Esophagus squamous epithelium (tissue), 5 donors: ENCODE measurements at regions not wholly inside any gene's neighbourhood (a gene's known extent, or its start where the extent isn't known, plus 50 kb on each side); places are given as distances from the start of the nearest gene placed in this dataset.

Experiments used
- DNase-seq: peaks from one replicate; lab custom pipeline; 2025; lab: John Stamatoyannopoulos, UW
- H3K27ac ChIP-seq, 4 donors: fragments of 200-600 bp; sonication (generic); one replicate each; pipeline ENCODE4 v1.5.1; 2016 to 2019; ENCODE audit warnings: mild to moderate bottlenecking in 1 of 4
- H3K27me3 ChIP-seq, 4 donors: fragments of 200-600 bp; sonication (generic); 1 replicate in 3 of 4; 2 replicates in 1 of 4; pipeline versions ENCODE4 v1.5.1 to v1.6.0; 2017 to 2021; ENCODE audit warnings: antibody characterized with exemption in 1 of 4
- H3K36me3 ChIP-seq, 3 donors: fragments of 200-600 bp; sonication (generic); one replicate each; pipeline ENCODE4 v1.5.1; 2016 to 2019
- H3K4me1 ChIP-seq, 3 donors: fragments of 200-600 bp; sonication (generic); one replicate each; pipeline ENCODE4 v1.5.1; 2017 to 2019
- H3K4me3 ChIP-seq, 4 donors: fragments of 200-600 bp; sonication (generic); 1 replicate in 3 of 4; 2 replicates in 1 of 4; pipeline ENCODE4 v1.5.1; 2016 to 2019; ENCODE audit warnings: mild to moderate bottlenecking in 2 of 4, moderate library complexity in 1 of 4
- H3K9me3 ChIP-seq, 3 donors: fragments of 200-600 bp; sonication (generic); one replicate each; pipeline ENCODE4 v1.5.1; 2016 to 2019
- CTCF ChIP-seq, 6 experiments: fragments of 450-650 bp in 4 of 6; fragments of 200-600 bp in 2 of 6; sonication (generic) in 2 of 6; IDR thresholded peaks; one replicate each; pipeline ENCODE4 v1.5.1; 2016 to 2019; ENCODE audit warnings: antibody characterized with exemption in 6 of 6, mild to moderate bottlenecking in 4 of 6, moderate library complexity in 4 of 6
- POLR2A ChIP-seq, 4 donors: fragments of 450-650 bp; IDR thresholded peaks; one replicate each; pipeline ENCODE4 v1.6.1; 2017; ENCODE audit warnings: antibody characterized with exemption in 4 of 4, mild to moderate bottlenecking in 4 of 4, moderate library complexity in 3 of 4
- WGBS, 2 donors: methylation state at CpG; one replicate each; pipeline ENCODE4 v1.1.5; 2018; 5-methylcytosine and 5-hydroxymethylcytosine counted together
- intact Hi-C: fragments of 100-400 bp; cut with DNase I; formaldehyde crosslinking; loops from one replicate; pipeline ENCODE4 v1.15.0; 2022
- donor health status: DM: yes; HTN: yes; CAD: no.

DNA sequence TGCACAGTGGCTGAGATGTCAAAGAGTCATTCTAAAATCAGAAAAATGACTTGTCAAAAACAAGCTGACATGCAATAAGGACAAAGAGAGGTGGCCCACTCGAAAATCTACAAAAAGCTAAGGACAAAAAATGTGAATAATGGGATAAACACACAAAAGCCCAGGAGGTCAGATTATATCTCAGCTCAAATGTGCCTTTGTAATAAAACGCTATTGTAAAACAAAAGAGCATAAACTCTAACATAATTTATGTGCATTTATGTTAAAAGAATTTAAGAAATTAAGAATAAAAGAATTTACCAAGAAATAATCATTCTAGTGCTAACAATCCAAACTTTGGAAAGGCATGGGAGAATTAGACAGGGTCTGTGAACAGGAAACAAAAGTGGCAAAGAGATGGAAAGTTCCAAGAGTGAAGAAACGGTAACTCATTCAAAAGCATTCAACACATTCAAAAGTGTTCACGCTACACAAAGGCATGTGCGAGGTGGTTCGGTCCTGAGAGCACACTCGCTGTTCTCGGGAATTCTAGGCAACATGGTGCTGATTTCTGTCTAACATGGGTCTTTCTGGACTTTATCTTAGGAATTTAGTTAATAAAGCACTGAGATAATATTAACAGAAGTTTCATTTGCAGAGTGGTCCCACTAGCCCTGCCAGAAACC lies 197.7 kb downstream of the KATNAL1 start:
- WGBS, 2 donors, result 88 to 90% methylated on average over 8 of the region's 8 CpGs
- Histone ChIP-seq H3K4me1 (peaks cover 0 to 36% (median 19%) of the 10 kb centered on the region in 3 donors), H3K27ac (no peak overlapping the region), H3K4me3 (no peak overlapping the region), H3K27me3 (no peaks in the 10 kb centered on the region), H3K36me3 (no peaks in the 10 kb centered on the region), H3K9me3 (no peaks in the 10 kb centered on the region)
- DNase-seq, result no peak
- TF ChIP-seq POLR2A (IDR thresholded peaks at IDR 0.05), result no peak
- TF ChIP-seq CTCF (IDR thresholded peaks at IDR 0.05), result no peak
- intact Hi-C loops, result loop anchor here (5.0 to 10.0 kb wide), 4 partner anchors 185 to 605 kb away; no protein-coding TSS in a partner anchor

- WGBS, 2 donors, result 32% methylated on average over 5 of the region's 8 CpGs; no CpG with 5 or more reads in 1 of the 2 donors
- TF ChIP-seq POLR2A (IDR thresholded peaks at IDR 0.05), result no peak
- no peak for TF ChIP-seq CTCF (IDR thresholded peaks at IDR 0.05)
- H3K36me3 ChIP-seq, result no peaks in the 10 kb centered on the region
- intact Hi-C loops, result no loop called here
- H3K4me3 ChIP-seq, result no peak overlapping the region
- no peak for DNase-seq
- peak overlapping the region in 3 of 4 donors; percentile 31 to 50 (median 39) for H3K27ac ChIP-seq
- H3K9me3 ChIP-seq, result no peaks in the 10 kb centered on the region
- no peaks in the 10 kb centered on the region for H3K27me3 ChIP-seq
- H3K4me1 ChIP-seq, result peaks cover 0 to 28% (median 12%) of the 10 kb centered on the region in 3 donors
Observed at GRCh38 chr13:30108913-30109237, 198.5 kb downstream of the KATNAL1 start.

GRCh38 chr13:30108216-30108912 lies 199.0 kb downstream of the KATNAL1 start:
- peaks cover 0 to 23% (median 8%) of the 10 kb centered on the region in 3 donors for H3K4me1 ChIP-seq
- no peaks in the 10 kb centered on the region for H3K27me3 ChIP-seq
- H3K36me3 ChIP-seq, result no peaks in the 10 kb centered on the region
- intact Hi-C loops, result no loop called here
- peak overlapping the region in 3 of 4 donors; percentile 31 to 50 (median 39) for H3K27ac ChIP-seq
- DNase-seq, result no peak
- WGBS, 2 donors, result 51 to 66% methylated on average over 4 to 7 of the region's 13 CpGs
- H3K4me3 ChIP-seq, result no peak overlapping the region
- no peaks in the 10 kb centered on the region for H3K9me3 ChIP-seq
- TF ChIP-seq POLR2A (IDR thresholded peaks at IDR 0.05), result no peak

GRCh38 chr13:30107521-30108136 lies 199.7 kb downstream of the KATNAL1 start:
- Histone ChIP-seq H3K9me3 (no peaks in the 10 kb centered on the region), H3K4me3 (no peak overlapping the region), H3K27me3 (no peaks in the 10 kb centered on the region), H3K27ac (no peak overlapping the region), H3K4me1 (peaks cover 0 to 16% (median 7%) of the 10 kb centered on the region in 3 donors), H3K36me3 (no peaks in the 10 kb centered on the region)
- TF ChIP-seq CTCF (IDR thresholded peaks at IDR 0.05), result no peak
- TF ChIP-seq POLR2A (IDR thresholded peaks at IDR 0.05), result no peak
- DNase-seq, result no peak
- 77 to 84% methylated on average over 9 to 10 of the region's 14 CpGs for WGBS, 2 donors
- intact Hi-C loops, result no loop called here

DNA sequence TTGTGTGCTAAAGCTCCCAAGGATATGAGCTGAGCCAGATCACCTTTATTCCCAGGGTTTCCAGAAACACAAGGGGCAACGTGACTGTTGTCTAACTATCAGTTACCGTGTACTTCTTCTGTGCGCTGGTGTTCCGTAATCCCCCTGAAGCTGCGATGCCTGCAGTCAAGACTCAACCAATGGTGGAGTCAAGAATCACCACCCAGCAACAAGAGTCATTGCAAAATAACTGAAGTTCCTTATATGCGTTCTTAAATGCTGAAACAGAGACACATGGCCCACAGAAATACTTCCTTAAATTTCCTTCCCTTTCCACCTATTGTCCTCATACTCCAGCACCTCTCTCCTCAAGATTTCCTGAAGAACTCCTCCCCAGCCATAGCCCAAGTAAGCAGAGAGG lies 200.2 kb downstream of the KATNAL1 start:
- no peak for DNase-seq
- H3K4me3 ChIP-seq, result no peak overlapping the region
- 74 to 87% methylated on average over 6 of the region's 6 CpGs for WGBS, 2 donors
- H3K36me3 ChIP-seq, result no peaks in the 10 kb centered on the region
- intact Hi-C loops, result no loop called here
- no peak for TF ChIP-seq POLR2A (IDR thresholded peaks at IDR 0.05)
- H3K27me3 ChIP-seq, result no peaks in the 10 kb centered on the region
- H3K27ac ChIP-seq, result no peak overlapping the region
- H3K4me1 ChIP-seq, result peaks cover 0 to 11% (median 5%) of the 10 kb centered on the region in 3 donors
- no peaks in the 10 kb centered on the region for H3K9me3 ChIP-seq

GRCh38 chr13:30105381-30105780 lies 202.0 kb downstream of the KATNAL1 start:
- Histone ChIP-seq H3K27me3 (no peaks in the 10 kb centered on the region), H3K9me3 (no peaks in the 10 kb centered on the region), H3K4me3 (no peak overlapping the region), H3K4me1 (peaks cover 0 to 11% (median 5%) of the 10 kb centered on the region in 3 donors), H3K27ac (no peak overlapping the region), H3K36me3 (no peaks in the 10 kb centered on the region)
- 69 to 77% methylated on average over 5 to 6 of the region's 8 CpGs for WGBS, 2 donors
- no peak for TF ChIP-seq POLR2A (IDR thresholded peaks at IDR 0.05)
- TF ChIP-seq CTCF (IDR thresholded peaks at IDR 0.05), result no peak
- DNase-seq, result no peak
- intact Hi-C loops, result no loop called here
